Activated CD8-positive, alpha-beta T cell treated with anti-CD3 and anti-CD28 coated beads for 36 hours (primary cell): ENCODE measurements at regions not wholly inside any gene's neighbourhood (a gene's known extent, or its start where the extent isn't known, plus 50 kb on each side); places are given as distances from the start of the nearest gene placed in this dataset.

Experiments used
- ATAC-seq: fragments of 200-7000 bp; cut with Tn5 transposase; one replicate; pipeline ENCODE4 v1.10.0; 2021; ENCODE audit warnings: mild to moderate bottlenecking, moderate library complexity
- CTCF ChIA-PET: fragments of 350-600 bp; sonication (Branson Sonifier 250); formaldehyde crosslinking; loops from one replicate; lab custom pipeline; 2021; ENCODE audit warnings: antibody characterized with exemption; lab: Charles Lee
- POLR2A ChIA-PET: fragments of 350-600 bp; sonication (Branson Sonifier 250); formaldehyde crosslinking; loops from one replicate; lab custom pipeline; 2021; ENCODE audit warnings: antibody characterized with exemption; lab: Charles Lee
- DNase-seq: peaks from one replicate; pipeline ENCODE4 v3.0.0-alpha.2; 2020
- H3K27ac Mint-ChIP-seq: one replicate; pipeline ENCODE4 v1.8.0; 2021; ENCODE audit warnings: mild to moderate bottlenecking, mixed read lengths
- H3K27me3 Mint-ChIP-seq: one replicate; pipeline ENCODE4 v1.8.0; 2021; ENCODE audit warnings: mixed read lengths
- H3K36me3 Mint-ChIP-seq: one replicate; pipeline ENCODE4 v1.8.0; 2021; ENCODE audit warnings: low read depth, mixed read lengths
- H3K4me1 Mint-ChIP-seq: one replicate; pipeline ENCODE4 v1.8.0; 2021; ENCODE audit warnings: low read depth, mixed read lengths
- H3K4me3 Mint-ChIP-seq: one replicate; pipeline ENCODE4 v1.8.0; 2021; ENCODE audit warnings: mild to moderate bottlenecking, moderate library complexity, mixed read lengths
- H3K9me3 Mint-ChIP-seq: one replicate; pipeline ENCODE4 v1.8.0; 2021; ENCODE audit warnings: mixed read lengths
- intact Hi-C: fragments of 100-400 bp; cut with micrococcal nuclease; formaldehyde crosslinking; loops from one replicate; pipeline ENCODE4 v1.10.0; 2022
- TF ChIP-seq, protein P1 (sequence below): fragments of 200-600 bp; IDR thresholded peaks from one replicate; pipeline ENCODE4 v1.8.0; 2022; ENCODE audit warnings: antibody characterized with exemption, mild to moderate bottlenecking

DNA sequence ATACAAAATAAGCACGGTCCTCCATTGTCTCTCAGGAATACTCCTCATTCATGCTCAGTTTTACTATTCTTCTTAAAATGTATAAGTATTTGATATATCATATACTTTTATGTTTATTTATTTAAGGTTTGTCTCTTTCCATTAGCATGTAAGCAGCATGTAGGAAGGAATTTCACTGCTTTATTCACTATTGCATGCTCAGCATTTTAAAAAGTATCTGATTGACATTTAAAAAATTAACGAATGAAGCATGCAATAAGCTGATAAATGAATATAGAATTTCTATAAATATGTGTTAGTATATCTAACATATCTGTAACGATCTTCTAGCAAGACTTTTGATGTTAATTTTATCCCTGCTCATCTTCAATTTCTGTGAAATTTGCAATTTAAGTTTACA is 402.7 kb upstream of the BRINP3 start:
- DNase-seq (no peak), ATAC-seq (no peak)
- no peak overlapping the region for H3K27ac Mint-ChIP-seq
- intact Hi-C loops = no loop called here
- H3K36me3 Mint-ChIP-seq = no peaks in the 10 kb centered on the region
- no peaks in the 10 kb centered on the region for H3K4me1 Mint-ChIP-seq
- H3K27me3 Mint-ChIP-seq = no peaks in the 10 kb centered on the region
- ChIA-PET POLR2A (no interaction called here), CTCF (no interaction called here)
- TF ChIP-seq, protein P1, sequence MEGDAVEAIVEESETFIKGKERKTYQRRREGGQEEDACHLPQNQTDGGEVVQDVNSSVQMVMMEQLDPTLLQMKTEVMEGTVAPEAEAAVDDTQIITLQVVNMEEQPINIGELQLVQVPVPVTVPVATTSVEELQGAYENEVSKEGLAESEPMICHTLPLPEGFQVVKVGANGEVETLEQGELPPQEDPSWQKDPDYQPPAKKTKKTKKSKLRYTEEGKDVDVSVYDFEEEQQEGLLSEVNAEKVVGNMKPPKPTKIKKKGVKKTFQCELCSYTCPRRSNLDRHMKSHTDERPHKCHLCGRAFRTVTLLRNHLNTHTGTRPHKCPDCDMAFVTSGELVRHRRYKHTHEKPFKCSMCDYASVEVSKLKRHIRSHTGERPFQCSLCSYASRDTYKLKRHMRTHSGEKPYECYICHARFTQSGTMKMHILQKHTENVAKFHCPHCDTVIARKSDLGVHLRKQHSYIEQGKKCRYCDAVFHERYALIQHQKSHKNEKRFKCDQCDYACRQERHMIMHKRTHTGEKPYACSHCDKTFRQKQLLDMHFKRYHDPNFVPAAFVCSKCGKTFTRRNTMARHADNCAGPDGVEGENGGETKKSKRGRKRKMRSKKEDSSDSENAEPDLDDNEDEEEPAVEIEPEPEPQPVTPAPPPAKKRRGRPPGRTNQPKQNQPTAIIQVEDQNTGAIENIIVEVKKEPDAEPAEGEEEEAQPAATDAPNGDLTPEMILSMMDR = no peak
- H3K4me3 Mint-ChIP-seq = no peak overlapping the region
- peaks cover 6% of the 10 kb centered on the region for H3K9me3 Mint-ChIP-seq

DNA sequence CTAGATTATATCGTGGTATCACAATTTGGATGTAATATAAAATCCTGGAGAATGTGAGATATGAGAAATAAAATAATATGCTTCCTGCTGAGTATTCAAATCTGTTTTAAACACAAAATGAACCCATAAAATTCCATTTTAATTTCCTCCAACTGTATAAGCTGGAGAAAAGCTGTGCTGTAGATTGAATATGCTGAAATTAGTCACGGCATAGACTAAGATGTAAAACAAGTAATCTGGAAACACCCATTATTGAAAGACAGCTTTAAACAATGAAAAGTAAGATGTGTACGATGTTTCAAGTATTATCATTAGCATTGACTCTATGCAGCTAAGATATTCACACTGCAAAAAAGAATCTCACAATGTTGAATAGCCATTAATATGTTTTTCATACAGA is 403.4 kb upstream of the BRINP3 start:
- DNase-seq (no peak), ATAC-seq (no peak)
- CTCF ChIA-PET = no interaction called here
- Mint-ChIP-seq H3K27me3 (no peaks in the 10 kb centered on the region), H3K4me3 (no peak overlapping the region), H3K9me3 (peaks cover 6% of the 10 kb centered on the region), H3K4me1 (no peaks in the 10 kb centered on the region), H3K36me3 (no peaks in the 10 kb centered on the region), H3K27ac (no peak overlapping the region)
- TF ChIP-seq, protein P1 = no peak
- POLR2A ChIA-PET = no interaction called here
- intact Hi-C loops = no loop called here

DNA sequence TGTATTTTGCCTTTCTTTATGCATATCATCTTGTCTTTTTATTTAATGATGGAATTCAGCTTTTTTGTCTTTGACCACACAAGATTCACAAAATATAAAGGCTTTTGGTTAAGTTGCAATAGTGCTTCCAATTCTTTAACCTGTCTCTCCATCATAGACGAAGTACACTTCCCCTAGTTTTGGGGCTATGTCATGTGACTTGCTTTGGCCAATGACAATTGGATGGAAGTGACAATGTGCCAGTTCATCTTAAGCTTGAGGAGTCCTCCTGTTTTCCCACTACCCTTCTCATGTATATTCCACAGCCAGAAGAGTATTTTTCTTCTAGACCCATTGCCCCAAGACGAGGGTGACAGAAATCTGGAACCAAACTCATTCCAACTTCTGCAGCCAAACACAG is 419.6 kb upstream of the BRINP3 start:
- DNase-seq (no peak), ATAC-seq (no peak)
- TF ChIP-seq, protein P1 = no peak
- no peak overlapping the region for H3K4me3 Mint-ChIP-seq
- intact Hi-C loops = no loop called here
- no peak overlapping the region for H3K27ac Mint-ChIP-seq
- H3K36me3 Mint-ChIP-seq = no peaks in the 10 kb centered on the region
- H3K9me3 Mint-ChIP-seq = peaks cover 7% of the 10 kb centered on the region
- POLR2A ChIA-PET = no interaction called here
- no peaks in the 10 kb centered on the region for H3K4me1 Mint-ChIP-seq
- H3K27me3 Mint-ChIP-seq = no peaks in the 10 kb centered on the region
- CTCF ChIA-PET = no interaction called here

- DNase-seq (no peak), ATAC-seq (no peak)
- ChIA-PET CTCF (no interaction called here), POLR2A (interaction anchor here (0.6 kb wide), 1 partner anchor 1208 kb away, joined by 3 read pairs; no protein-coding TSS in a partner anchor)
- H3K36me3 Mint-ChIP-seq = no peaks in the 10 kb centered on the region
- TF ChIP-seq, protein P1 = no peak
- H3K4me3 Mint-ChIP-seq = no peak overlapping the region
- no peaks in the 10 kb centered on the region for H3K4me1 Mint-ChIP-seq
- H3K27me3 Mint-ChIP-seq = no peaks in the 10 kb centered on the region
- no peak overlapping the region for H3K27ac Mint-ChIP-seq
- H3K9me3 Mint-ChIP-seq = peaks cover 7% of the 10 kb centered on the region
- intact Hi-C loops = no loop called here
Observed at GRCh38 chr1:190904091-190904695, 426.5 kb upstream of the BRINP3 start.

- TF ChIP-seq, protein P1 = no peak
- intact Hi-C loops = no loop called here
- ChIA-PET CTCF (no interaction called here), POLR2A (no interaction called here)
- Mint-ChIP-seq H3K4me1 (no peaks in the 10 kb centered on the region), H3K36me3 (no peaks in the 10 kb centered on the region), H3K27me3 (no peaks in the 10 kb centered on the region), H3K9me3 (peaks cover 3% of the 10 kb centered on the region), H3K27ac (no peak overlapping the region), H3K4me3 (no peak overlapping the region)
- no peak for ATAC-seq
- DNase-seq = no peak
Observed at GRCh38 chr1:190906206-190906725, 428.6 kb upstream of the BRINP3 start.
